GM10248 (cell line): ENCODE measurements at regions not wholly inside any gene's neighbourhood (a gene's known extent, or its start where the extent isn't known, plus 50 kb on each side); places are given as distances from the start of the nearest gene placed in this dataset.

Experiments
- CTCF ChIA-PET: fragments of 300-600 bp; sonication (Branson Sonifier 250); formaldehyde crosslinking; extraction: SDS; loops from one replicate; lab custom pipeline; 2021; ENCODE audit warnings: antibody characterized with exemption; lab: Yijun Ruan, JAX
- POLR2A ChIA-PET: fragments of 350-650 bp; sonication (Branson Sonifier 250); formaldehyde crosslinking; extraction: SDS; loops from one replicate; lab custom pipeline; 2020; ENCODE audit warnings: antibody characterized with exemption; lab: Yijun Ruan, JAX
- DNase-seq: peaks from one replicate; pipeline ENCODE4 v3.0.0; 2012; ENCODE audit errors: extremely low spot score
- TF ChIP-seq, protein P1 (sequence below): IDR thresholded peaks from 2 replicates; pipeline ENCODE4 v1.5.1; 2012; ENCODE audit warnings: mild to moderate bottlenecking, low read depth; ENCODE audit errors: extremely low read depth, missing control alignments, control extremely low read depth

DNA sequence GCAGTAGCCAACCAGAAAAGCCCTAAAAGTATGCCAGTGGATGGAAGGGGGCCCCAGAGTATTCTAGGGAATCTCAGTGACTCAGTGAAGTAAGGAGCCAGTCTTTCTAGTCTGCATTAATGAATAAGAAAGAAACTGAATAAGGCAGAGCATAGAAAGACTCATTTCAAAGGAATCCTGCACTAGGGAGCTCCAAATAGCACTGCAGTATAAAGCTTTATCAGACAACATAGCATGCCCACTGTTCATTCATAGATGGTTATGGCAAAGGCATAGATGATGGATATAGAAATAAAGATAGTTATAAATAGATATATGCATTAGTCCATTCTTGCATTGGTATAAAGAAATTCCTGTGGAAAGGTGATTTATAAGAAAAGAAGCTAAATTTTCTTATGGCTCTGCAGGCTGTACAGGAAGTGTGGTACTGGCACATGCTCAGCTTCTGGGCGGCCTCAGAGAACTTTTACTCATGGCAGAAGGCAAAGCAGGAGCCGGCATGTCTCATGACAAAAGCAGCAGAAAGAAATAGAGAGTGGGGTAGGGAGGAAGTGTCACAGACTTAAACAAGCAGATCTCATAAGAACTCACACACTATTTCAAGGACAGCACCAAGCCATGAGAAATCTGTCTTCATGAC is 498.5 kb downstream of the CDY2B start:
- ChIA-PET POLR2A (no interaction called here), CTCF (no interaction called here)
- no peak for DNase-seq
- TF ChIP-seq, protein P1, sequence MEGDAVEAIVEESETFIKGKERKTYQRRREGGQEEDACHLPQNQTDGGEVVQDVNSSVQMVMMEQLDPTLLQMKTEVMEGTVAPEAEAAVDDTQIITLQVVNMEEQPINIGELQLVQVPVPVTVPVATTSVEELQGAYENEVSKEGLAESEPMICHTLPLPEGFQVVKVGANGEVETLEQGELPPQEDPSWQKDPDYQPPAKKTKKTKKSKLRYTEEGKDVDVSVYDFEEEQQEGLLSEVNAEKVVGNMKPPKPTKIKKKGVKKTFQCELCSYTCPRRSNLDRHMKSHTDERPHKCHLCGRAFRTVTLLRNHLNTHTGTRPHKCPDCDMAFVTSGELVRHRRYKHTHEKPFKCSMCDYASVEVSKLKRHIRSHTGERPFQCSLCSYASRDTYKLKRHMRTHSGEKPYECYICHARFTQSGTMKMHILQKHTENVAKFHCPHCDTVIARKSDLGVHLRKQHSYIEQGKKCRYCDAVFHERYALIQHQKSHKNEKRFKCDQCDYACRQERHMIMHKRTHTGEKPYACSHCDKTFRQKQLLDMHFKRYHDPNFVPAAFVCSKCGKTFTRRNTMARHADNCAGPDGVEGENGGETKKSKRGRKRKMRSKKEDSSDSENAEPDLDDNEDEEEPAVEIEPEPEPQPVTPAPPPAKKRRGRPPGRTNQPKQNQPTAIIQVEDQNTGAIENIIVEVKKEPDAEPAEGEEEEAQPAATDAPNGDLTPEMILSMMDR = no peak

DNA sequence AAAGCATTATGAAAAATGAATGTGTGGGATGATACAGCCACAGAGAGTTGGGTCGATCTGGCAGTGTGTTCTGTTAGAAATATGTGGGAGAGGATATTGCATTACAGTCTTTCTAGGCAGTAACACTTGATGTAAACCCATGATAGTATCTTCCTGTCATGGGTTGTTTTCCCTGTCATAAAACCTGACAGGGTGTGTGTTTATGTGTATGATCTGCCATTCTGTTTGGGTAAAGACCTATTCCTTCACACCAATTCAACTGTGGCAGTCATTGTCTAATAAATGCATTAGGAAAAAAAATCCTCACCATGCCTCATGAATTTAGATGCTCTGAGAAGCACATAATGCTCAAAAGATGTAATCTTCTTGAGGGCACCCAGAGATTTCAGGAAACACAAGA is 501.7 kb downstream of the CDY2B start:
- no peak for DNase-seq
- TF ChIP-seq, protein P1 = no peak
- ChIA-PET POLR2A (no interaction called here), CTCF (no interaction called here)

DNA sequence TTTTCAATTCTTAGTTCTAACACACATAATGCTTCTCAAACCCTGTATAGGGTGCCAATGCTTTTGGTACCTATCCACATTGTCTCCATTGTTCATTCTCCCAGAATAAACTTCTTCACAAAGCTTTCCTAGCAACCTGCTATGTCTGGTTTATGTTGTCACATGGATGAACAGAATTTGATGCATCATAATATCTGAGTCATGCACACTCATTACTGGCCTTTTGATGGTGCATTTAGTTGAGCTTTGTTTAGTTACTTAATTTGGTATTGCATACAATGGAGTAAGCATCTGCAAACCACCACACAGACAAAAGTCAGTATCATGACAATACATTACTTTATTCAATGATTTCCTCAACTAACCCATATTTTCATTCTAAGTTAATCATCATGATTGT is 511.6 kb downstream of the CDY2B start:
- POLR2A ChIA-PET = no interaction called here
- CTCF ChIA-PET = no interaction called here
- no peak for DNase-seq
- TF ChIP-seq, protein P1 = no peak

DNA sequence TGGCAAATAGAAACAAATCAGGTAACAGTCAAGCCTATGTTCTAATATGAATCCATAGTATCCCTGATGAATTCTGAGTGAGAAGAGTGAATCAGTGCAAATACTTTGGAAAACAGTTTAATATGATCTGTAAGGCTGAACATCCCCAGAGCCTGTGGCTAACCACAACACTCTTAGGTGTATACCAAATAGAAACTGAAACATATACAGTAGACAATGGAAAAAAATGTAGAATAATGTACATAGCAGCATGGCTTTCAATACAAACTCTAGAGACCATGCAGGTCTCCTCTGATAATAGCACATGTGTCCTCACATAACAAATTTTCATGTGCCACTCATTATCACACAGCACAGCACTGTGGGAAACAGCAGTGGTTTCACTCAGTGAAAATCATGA is 513.6 kb downstream of the CDY2B start:
- CTCF ChIA-PET = no interaction called here
- POLR2A ChIA-PET = no interaction called here
- no peak for DNase-seq
- TF ChIP-seq, protein P1 = no peak

DNA sequence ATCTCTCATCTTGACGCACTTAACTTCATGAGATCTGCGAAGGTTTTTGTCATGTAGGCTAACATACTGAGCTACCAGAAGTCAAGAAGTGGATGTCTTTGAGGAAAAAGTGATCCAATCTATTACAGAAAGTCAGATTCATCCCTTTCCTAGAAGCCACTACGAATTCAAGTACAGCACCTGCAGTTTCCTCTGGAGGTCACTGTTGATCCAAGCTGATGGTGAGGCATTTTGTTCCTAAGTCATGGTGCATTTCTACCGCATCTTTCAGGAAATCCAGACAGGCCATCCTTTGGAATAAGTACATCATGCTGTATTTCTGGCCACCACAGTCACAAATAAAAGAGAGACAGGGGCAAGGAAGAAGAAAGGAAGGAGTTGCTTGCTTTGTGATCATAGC is 541.0 kb downstream of the CDY2B start:
- ChIA-PET CTCF (no interaction called here), POLR2A (no interaction called here)
- TF ChIP-seq, protein P1 = no peak
- no peak for DNase-seq

DNA sequence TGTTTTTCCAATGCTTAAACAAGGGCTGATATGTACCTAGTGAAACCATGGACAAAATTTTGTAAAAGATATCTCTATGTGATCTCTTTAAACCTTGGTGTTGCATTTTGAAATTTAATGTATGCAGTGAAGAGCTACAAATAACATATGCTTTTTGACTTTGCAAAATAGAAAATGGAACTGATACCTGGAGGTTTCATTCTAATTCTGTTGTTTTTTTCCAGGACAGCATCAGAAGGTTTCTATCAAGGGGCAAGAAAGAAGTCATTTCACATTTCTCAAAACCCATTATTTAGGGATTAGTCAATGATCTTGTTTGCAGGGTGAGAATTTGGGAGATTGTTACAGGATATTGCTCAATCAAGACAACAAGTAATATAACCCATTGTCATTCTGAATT is 549.3 kb downstream of the CDY2B start:
- DNase-seq = no peak
- ChIA-PET CTCF (no interaction called here), POLR2A (no interaction called here)
- TF ChIP-seq, protein P1 = no peak
